ENCODE measurements at regions not wholly inside any gene's neighbourhood (a gene's known extent, or its start where the extent isn't known, plus 50 kb on each side); places are given as distances from the start of the nearest gene placed in this dataset.
"Not testable (repeated sequence)": the region's sequence is repeated elsewhere in the genome, so short reads cannot be mapped to it uniquely, and the experiment has no call there.

GRCh38 chr6:81564470-81565068 is 187.9 kb downstream of the TENT5A start:
- no peak for DNase-seq

- DNase-seq = peak in 1 of 2 donors; percentile 6
Observed at GRCh38 chr6:81562169-81562568, 190.3 kb downstream of the TENT5A start.

GRCh38 chr6:81561731-81562130 is 190.8 kb downstream of the TENT5A start:
- DNase-seq = peak in 1 of 2 donors; percentile 3

GRCh38 chr6:81561071-81561564 is 191.4 kb downstream of the TENT5A start:
- DNase-seq = no peak

- no peak for DNase-seq
Observed at GRCh38 chr6:81557811-81558210, 194.7 kb downstream of the TENT5A start.

- DNase-seq = no peak
Observed at GRCh38 chr6:81556551-81556950, 195.9 kb downstream of the TENT5A start.

- DNase-seq = no peak
Observed at GRCh38 chr6:81553216-81553615, 199.3 kb downstream of the TENT5A start.

GRCh38 chr6:81552644-81553043 is 199.8 kb downstream of the TENT5A start:
- DNase-seq = no peak

GRCh38 chr6:81547149-81547548 is 205.3 kb downstream of the TENT5A start:
- DNase-seq = no peak

GRCh38 chr6:81534934-81535465 is 217.5 kb downstream of the TENT5A start:
- DNase-seq = no peak

- DNase-seq = no peak
Observed at GRCh38 chr6:81531869-81532561, 220.5 kb downstream of the TENT5A start.

- DNase-seq = no peak
Observed at GRCh38 chr6:81517455-81517854, 235.0 kb downstream of the TENT5A start.

- peak; percentile 1 for DNase-seq
Observed at GRCh38 chr6:81515562-81516453, 236.7 kb downstream of the TENT5A start.

- DNase-seq = not testable (repeated sequence)
Observed at GRCh38 chr6:81514195-81514594, 238.3 kb downstream of the TENT5A start.

GRCh38 chr6:81511423-81511822 is 241.1 kb downstream of the TENT5A start:
- DNase-seq = no peak

GRCh38 chr6:81495999-81496398 is 256.5 kb downstream of the TENT5A start:
- no peak for DNase-seq

GRCh38 chr6:81491454-81492101 is 260.9 kb downstream of the TENT5A start:
- no peak for DNase-seq

- peak in 1 of 2 donors; percentile 23 for DNase-seq
Observed at GRCh38 chr6:81487489-81487888, 265.0 kb downstream of the TENT5A start.

- DNase-seq = no peak
Observed at GRCh38 chr6:81486234-81486633, 266.2 kb downstream of the TENT5A start.

- no peak for DNase-seq
Observed at GRCh38 chr6:81485395-81485794, 267.1 kb downstream of the TENT5A start.

GRCh38 chr6:81484251-81484650 is 268.2 kb downstream of the TENT5A start:
- DNase-seq = no peak

GRCh38 chr6:81480139-81480538 is 272.3 kb downstream of the TENT5A start:
- DNase-seq = no peak

Data from right lung (tissue), 2 donors.